NCI-H2029 (cell line): ENCODE measurements at regions not wholly inside any gene's neighbourhood (a gene's known extent, or its start where the extent isn't known, plus 50 kb on each side); places are given as distances from the start of the nearest gene placed in this dataset.
"Not testable (repeated sequence)": the region's sequence is repeated elsewhere in the genome, so short reads cannot be mapped to it uniquely, and the experiment has no call there.

Experiments used
- DNase-seq: peaks from one replicate; lab custom pipeline; 2025; lab: John Stamatoyannopoulos, UW

DNA sequence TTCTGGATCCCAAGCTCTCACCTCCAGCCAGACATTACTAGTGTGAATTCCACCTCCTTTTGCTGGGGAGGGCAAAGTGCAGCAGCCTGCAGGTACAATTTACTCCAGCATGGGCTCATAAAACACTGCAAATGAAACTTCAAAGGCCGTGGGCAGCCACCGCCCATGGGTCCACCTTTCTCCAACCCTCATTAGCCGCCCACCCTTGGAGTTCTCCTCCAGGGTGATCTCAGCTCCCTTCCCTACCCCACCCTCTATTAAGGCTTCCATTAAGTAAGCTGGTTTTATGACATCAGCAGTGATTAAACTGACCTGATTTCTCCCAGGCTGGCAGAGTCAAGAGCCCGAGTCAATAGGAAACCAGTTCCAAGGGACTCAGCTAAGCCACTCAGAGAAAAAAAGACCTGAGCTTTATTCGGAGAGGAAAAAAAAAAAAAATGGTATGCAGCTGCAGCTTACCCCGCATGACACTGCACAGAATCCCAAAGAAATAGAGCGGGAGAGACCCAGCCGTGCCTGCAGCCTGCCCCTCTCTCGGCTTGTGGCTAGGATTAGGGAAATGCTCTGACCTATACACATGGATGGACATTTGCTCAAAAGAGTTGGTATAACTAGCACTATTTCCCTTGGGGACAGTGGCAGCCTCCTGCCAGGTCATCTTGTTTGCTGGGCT lies 319.6 kb downstream of the PTTG2 start:
- peak; percentile 52 for DNase-seq

DNA sequence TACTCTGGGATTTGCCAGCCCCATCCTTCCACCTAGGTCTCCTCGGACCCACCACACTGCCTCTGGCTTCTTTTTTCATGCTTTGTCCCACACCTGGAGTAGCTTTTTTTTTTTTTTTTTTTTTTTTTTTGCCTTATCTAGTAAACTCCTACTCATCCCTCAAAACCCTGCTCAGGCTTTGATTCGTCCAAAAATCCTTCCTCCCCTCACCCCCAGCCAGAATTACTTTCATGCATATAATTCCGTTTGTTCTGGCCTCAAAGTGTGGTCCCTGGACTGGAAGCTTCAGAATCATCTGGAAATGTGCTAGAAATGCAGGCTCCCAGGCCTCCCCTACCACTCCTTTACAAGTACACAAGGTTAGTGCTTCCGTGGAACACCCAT lies 320.1 kb downstream of the PTTG2 start:
- DNase-seq = no peak

DNA sequence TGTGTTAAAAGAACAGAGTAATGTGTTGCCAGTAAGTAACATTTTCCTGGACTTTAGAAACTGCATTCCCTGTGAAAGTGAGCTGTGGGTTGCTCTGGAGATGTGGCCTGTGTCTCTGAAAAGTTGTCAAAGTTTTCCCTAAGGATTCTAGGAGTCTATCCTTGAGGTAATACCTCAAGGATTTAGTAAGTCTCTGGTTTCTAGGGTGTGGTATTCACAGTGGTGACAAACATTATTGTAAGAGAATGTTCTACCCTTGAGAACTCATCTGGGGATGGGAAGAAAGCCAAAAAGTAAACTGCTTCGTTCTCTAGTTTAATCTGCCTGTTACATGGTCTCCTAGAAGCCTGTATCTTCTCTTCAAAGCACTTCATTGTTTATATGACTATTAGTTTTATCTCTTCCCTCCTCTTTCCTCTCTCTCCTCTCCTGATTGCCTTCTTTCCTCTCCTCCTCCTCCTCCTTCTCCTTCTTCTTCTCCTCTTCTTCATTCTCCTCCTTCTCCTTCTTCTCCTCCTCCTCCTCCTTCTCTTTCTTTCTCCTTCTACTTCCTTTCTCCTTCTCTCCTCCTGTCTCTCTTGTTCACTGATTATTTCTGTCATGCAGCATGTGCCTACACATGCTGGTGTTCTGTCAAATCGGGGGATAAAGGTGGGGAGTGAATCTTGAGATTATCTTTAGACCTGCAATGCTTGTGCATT lies 321.3 kb downstream of the PTTG2 start:
- no peak for DNase-seq

DNA sequence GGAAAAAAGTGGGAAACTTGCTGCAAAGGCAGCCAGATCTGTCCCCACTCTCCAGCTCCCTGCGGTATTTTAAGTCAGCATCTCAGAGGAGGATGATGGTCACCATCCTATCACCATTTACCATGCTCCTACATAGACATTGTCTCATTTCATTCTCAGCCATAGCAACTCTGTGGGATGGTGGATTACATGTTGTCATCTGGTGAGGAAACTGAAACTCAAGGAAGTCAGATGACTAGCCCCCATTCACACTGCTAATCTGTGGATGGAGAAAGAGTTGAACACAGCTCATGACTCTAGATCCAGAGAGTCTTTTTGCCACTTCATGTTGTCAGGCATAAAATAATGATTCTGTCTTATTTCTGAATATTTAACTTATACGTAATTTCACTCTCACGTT lies 323.5 kb downstream of the PTTG2 start:
- no peak for DNase-seq

GRCh38 chr4:38284294-38285030 lies 324.3 kb downstream of the PTTG2 start:
- DNase-seq = no peak

GRCh38 chr4:38287101-38287851 lies 327.1 kb downstream of the PTTG2 start:
- DNase-seq = no peak

GRCh38 chr4:38289553-38289952 lies 329.4 kb downstream of the PTTG2 start:
- DNase-seq = no peak

DNA sequence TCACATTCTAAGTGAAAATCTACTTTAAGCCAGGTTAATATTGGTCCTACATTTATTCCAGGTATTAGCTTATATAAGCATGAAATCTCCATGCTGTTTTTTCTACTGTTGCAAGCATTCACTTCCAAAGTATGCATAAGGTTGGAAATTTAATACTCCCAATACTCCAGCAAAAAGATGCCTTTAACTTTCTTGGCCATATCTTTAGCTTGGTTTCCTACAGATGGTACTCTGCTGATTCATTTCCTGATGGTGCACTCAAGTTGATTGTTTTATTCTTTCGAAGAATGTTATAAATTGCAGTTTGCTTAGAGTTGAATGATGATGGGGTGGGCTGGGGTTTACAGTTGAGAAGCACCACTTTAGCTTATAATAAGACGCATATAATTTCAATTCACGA lies 330.2 kb downstream of the PTTG2 start:
- no peak for DNase-seq

- no peak for DNase-seq
Observed at GRCh38 chr4:38290914-38291313, 330.7 kb downstream of the PTTG2 start.

GRCh38 chr4:38292529-38292928 lies 332.3 kb downstream of the PTTG2 start:
- no peak for DNase-seq

DNA sequence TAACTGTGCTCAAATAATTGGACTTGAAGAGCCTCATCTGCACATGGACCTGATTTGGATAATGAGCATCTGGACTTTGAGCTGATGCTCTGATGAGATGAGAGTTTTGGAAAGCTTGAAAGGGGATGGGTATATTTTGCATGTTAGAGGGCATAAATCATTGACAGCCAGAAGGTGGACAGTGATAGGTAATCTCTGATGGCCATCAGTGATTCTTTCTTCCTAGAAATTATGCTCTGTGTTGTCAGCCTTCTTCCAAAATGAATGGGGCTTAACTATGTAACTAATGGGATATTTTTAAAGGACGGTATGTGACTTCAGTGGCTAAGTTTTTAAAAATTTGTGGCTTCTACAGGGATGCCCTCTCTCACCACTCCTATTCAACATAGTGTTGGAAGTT lies 334.0 kb downstream of the PTTG2 start:
- no peak for DNase-seq

GRCh38 chr4:38297061-38297460 lies 336.9 kb downstream of the PTTG2 start:
- no peak for DNase-seq

GRCh38 chr4:38298868-38299713 lies 338.9 kb downstream of the PTTG2 start:
- DNase-seq = no peak

DNA sequence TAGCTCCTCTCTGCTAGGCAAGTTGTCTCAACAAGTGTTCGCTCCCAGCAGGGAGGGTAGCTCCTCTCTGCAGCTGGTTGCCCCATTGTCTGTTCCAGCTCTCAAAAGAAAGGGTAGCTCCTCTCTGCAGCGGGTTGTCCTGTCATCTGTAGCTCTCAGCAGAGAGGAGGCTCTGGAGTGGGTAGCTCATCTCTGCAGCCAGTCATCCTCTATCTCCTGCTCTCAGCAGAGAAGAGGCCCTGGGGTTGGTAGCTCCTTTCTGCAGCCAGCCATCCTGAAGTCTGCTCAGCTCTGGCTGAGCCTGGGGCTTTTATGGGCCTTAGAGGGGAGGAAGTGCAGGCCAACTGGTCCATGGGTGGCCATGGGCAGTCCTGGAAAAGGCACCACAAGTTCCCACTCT lies 342.7 kb downstream of the PTTG2 start:
- no peak for DNase-seq

GRCh38 chr4:38304460-38304859 lies 344.3 kb downstream of the PTTG2 start:
- DNase-seq = not testable (repeated sequence)

GRCh38 chr4:38306482-38307071 lies 346.4 kb downstream of the PTTG2 start:
- DNase-seq = no peak

DNA sequence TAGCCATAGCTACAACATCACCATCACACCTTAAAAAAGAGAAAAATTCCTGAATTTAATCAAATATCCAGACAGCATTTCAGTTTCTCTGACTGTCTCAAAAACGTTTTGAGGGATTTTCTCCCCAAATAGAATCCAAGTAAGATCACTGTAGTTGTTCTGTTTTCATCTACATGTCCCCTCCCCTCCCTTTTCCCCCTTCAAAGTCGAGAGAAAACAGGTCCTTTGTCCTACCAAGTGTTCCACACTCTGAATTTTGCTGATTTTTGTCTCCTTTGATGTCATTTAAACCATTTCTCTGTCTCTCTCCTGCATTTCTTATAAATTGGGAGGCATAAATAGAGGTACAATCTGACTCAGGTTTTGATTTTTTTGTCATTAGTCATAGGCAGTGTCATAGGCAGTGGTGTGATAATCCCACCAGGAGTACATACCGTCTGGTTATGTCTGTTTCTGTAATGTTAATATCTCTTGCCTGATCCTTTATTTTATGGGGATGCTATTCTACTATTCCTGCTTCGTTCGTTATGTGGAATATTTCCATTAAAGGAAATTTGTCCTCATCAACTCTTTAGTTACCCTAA lies 348.6 kb downstream of the PTTG2 start:
- DNase-seq = no peak

GRCh38 chr4:38309471-38309870 lies 349.3 kb downstream of the PTTG2 start:
- no peak for DNase-seq

DNA sequence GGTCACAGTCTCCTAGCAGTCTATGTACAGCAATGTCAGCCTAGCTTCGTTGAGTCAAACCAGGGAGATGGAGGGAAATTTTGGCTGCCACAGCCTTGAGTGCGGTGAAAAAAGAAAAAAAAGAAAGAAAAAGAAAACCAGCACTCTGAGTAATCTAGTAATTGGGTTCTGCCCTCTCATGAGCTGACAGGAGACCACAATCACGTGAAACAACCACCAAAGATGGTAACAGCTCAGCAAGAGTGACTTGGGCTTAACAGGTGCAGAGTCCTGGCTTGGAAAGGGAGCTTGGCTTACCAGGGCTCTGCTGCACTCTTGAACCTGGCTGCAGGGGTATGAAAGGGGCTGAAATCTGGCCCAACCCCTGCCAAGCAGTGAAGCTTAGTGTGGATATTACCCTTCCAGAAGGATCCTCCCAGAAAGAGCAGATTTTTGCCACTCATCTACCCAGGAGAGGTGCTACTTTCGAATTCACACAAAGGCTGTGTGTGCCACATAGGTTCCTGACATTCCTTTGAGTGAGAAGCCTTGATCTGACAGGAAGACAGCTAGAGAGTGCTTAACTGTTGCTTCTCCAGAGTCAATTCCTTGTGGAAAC lies 350.3 kb downstream of the PTTG2 start:
- no peak for DNase-seq

GRCh38 chr4:38311495-38312126 lies 351.4 kb downstream of the PTTG2 start:
- DNase-seq = no peak
